ENCODE measurements at regions not wholly inside any gene's neighbourhood (a gene's known extent, or its start where the extent isn't known, plus 50 kb on each side); places are given as distances from the start of the nearest gene placed in this dataset.

DNA sequence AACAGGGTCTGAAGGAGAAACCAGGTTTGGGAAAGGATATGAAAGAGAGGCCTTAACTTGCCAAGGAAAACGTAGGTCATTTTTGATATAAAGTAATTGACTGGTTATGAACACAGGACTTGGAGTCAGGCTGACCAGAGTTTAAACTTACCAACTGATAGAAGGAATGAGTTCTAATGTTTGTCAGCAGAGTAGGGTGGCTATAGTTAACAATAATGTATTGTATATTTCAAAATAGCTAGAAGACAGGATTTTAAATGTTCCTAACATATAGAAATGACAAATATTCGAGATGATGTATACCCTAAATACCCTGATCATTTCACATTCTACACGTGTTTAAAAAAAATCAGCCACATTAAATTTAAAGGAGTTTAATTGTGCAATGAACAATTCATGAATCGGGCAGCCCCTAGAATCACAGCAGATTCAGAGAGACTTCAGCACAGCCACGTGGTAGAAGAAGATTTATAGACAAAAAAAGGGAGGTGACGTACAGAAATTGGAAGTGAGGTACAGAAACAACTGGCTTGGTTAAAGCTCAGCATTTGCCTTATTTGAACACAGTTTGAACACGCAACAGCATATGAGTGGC lies 52.5 kb upstream of the PLEKHG7 start:
- no peak for DNase-seq

DNA sequence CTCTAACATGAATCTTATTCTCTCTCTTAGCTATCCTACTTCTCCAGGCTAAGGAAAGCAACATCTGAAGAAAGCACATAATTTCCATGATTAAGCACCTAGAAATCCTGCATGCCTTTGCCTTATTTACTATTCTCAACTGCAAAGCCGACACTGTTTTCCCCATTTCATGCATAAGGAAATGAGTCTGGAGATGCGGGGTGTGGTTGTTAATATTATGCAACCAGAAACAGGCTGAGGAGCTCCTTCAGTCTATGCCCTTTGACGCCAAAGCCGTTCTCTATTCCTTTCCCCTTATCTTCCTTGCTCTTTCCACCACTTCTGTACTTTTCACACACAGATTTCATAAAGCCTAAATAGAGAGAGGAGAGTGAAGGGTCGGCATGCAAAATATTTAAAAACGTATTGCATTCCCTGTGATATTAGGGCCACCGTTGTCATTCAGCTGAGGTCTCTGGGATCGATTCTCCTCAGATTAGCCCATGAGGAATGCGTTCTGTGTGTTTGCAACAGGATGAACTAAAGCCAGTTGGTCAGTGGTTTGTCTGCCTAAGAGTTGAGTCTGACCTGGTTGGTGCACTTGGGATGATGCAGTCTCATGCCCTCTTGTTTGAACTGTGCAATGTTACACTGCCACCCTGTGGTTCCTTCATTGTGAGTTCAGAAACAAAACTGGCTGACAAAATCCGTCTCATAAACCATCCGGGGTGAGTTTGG lies 53.1 kb upstream of the PLEKHG7 start:
- peak; percentile 61 for DNase-seq

DNA sequence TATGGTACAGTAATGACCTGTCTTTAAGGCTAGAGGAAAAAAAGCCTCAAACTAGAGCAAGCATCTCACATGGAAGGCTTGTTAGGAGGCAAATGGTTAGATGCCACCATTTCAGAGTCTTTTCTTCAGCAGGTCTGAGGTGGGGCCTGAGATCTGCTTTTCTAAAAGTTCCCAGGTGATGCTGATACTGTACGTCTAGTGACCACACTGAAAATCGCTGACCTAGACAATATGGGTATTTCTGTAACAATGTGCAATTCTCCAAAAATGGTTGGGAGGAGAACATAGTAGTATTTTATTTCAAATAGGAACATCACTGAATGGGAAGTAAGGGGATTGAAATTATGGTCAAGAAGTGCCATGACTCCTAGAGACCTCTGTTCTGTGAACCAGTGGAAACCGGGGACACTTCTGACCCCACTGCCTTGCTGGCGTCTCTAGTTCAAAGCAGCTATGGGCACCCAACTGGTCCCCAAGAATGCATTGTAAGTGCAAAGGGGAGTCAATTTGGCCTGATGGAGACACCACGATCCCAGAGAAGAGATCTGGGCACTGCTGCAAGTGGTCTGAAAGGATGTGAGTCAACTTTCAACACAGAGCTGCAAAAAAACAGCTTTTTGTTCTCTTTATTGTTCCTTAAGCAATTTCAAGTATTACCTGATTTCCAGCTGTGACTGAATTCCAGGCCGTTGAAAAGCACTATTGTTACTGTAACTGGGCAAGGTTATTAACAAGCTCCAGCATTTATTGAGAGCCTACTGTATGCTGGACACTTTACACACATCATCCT lies 54.4 kb upstream of the PLEKHG7 start:
- DNase-seq, result no peak

- no peak for DNase-seq
Observed at GRCh38 chr12:92641291-92641690, 61.5 kb upstream of the PLEKHG7 start.

DNA sequence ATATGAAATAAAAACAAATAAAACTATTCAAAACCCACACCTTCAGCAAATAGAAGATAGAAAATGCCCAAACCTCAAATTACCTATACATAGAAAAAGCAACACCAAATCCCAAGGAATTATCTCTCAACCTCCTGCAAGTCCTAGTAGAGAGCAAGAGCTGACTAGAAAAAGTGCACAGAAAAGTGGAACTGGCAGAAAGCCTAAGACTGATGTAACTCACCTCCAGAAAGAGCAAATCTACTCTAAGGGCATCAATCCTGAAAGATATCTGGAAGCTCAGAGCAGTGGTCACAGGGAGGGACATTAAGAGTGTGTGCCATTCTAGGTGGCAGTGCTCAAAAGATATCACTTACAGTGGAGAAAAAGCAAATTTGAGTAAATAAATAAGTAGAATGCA lies 62.1 kb upstream of the PLEKHG7 start:
- no peak for DNase-seq

DNA sequence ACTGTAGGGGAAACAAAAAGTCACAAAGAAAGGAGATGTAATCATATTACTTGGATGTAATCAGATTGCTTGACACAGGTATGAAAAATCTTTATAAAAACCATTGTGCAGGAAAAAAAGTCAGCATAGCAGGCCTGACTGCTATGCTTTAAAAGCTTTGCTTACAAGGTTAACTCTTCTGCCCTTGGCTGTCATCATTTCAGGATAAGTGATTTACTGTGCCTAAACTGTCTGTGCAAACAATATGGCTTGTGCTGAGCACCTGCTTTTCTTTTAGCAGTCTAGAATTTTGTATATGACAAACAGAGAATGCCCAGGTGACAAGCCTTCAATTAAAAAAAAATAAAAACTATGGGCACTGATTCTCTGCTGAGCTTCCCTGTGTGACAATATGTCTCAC lies 63.8 kb upstream of the PLEKHG7 start:
- no peak for DNase-seq

DNA sequence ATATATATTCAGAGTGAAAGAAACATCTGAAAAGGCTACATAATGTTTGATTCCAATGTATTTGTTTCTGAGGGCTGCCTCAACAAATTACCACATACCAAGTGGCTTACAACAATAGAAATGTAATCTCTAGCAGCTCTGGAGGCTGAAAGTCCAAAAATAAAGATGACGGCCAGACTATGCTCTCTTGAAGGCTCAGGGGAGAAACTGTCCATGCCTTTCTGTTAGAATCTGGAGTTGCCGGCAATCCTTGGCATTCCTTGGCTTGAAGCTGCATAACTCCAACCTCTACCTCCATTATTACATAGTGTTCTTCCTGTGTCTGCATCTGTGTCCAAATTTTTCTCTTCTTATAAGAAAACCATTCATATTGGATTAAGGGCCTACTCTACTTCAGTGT lies 68.1 kb upstream of the PLEKHG7 start:
- DNase-seq, result no peak

DNA sequence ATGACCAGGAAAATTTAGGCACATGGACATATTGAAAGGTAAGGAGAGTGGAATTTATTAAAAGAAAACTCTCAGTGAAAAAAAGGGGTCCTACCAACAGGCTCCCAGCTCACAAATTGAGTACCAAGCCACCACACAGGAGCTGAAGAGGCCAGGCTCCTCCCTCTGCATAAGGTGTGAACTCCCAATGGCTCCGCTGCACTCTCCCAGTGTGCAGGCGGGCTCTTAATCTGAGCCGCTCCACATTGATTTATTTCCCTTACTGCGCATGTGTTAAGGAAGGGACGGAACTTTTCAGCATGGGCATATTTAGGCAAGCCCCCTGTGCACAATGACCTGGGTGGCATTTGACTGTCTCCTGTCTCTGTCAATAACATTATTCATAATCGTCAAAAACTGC lies 68.6 kb upstream of the PLEKHG7 start:
- DNase-seq, result no peak

DNA sequence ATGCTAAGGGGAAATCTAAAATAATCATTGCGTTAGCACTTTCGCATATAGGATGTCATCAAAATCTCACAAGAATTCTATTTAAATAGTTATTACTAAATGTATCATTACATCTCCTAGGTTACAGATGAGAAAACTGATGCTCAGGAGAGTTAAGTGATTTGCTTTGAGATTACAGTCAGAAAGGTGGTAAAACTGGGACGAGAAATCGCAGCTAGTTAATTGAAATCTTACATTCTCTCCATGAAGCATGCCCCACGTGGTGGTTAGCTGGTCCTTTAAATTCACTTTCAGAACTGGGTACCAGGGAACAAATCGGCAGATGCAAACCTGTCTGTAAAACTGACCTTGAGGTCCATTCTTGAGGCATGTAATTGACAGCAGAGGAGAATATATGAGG lies 71.8 kb upstream of the PLEKHG7 start:
- no peak for DNase-seq

GRCh38 chr12:92629349-92630065 lies 73.3 kb upstream of the PLEKHG7 start:
- no peak for DNase-seq

GRCh38 chr12:92628476-92628875 lies 74.3 kb upstream of the PLEKHG7 start:
- DNase-seq, result no peak

DNA sequence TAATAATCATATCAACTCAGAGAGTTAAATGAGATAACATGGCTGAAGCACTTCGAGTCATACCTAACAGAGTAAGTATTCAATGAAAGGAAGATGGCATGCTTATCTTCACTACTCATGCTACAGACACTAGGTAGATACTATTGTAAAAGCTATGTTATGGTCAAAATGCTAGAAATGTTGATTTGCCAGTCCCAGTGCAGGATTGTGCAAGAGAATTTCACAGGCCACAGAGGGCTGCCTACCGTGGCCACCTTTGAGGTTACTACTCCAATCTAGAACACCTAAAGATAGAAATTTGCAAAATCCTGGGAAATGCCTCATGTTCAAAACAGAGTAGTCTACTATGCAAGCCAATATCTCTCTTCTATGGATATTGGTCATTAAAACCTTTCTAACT lies 75.3 kb upstream of the PLEKHG7 start:
- no peak for DNase-seq

GRCh38 chr12:92625639-92626310 lies 77.0 kb upstream of the PLEKHG7 start:
- no peak for DNase-seq

- DNase-seq, result no peak
Observed at GRCh38 chr12:92624236-92624635, 78.6 kb upstream of the PLEKHG7 start.

- no peak for DNase-seq
Observed at GRCh38 chr12:92623386-92623785, 79.4 kb upstream of the PLEKHG7 start.

GRCh38 chr12:92621833-92622232 lies 81.0 kb upstream of the PLEKHG7 start:
- DNase-seq, result no peak

GRCh38 chr12:92621312-92621711 lies 81.5 kb upstream of the PLEKHG7 start:
- no peak for DNase-seq

GRCh38 chr12:92619730-92620684 lies 82.8 kb upstream of the PLEKHG7 start:
- DNase-seq, result no peak

GRCh38 chr12:92619026-92619425 lies 83.8 kb upstream of the PLEKHG7 start:
- DNase-seq, result no peak

DNA sequence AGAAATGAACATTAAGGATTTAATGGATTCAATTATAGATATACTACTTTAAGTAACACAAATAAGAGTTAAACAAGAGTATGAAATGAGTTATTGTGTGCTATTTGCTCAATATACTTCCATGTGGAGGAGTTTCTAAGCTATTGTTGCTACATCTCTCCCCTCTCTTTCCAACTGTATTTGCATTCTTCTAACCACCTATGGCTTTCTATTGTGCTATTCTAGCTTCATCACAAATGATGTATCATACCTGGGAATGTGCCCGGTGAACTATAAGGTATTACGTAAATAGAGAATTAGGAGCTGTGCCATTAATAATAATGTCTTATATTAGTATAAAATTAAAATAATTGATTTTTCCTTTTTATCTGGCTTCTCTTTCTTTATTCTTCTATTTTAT lies 87.1 kb upstream of the PLEKHG7 start:
- no peak for DNase-seq

DNA sequence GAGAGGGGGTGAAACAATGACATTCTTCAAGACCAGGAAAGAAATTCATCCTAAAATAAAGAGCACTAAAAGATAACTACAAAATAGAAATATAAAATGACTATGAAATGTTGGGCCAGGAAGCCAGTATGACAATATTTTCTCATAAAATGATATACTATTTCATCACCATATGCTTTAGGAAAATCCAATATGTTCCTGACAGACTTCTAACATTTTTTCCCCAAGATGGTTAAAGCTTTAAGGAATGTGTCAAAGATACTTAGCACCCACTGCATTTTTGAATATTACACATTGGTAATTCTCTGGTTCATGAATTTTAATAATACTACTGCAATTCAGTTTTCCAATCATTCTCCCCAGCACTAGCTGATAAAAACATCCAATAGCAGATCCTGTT lies 87.7 kb upstream of the PLEKHG7 start:
- DNase-seq, result no peak

DNA sequence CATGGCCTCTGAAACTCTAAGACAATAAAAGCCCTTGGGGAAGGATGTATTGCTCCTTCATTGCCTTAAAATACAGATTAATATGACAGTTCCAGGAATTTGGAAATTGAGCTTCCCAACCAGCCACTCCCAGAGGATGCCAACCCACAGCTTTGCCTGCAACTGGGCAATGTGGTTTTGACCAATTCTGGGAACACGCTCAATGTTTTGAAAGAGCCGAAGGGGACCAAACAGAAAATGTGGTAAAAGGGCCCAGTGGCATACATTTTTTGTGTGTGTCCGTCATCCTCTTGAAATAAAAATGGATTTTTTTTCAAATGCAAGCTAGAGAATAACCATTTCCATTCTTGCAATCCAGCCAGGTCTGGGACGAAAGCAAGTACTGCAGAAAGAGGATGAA lies 88.3 kb upstream of the PLEKHG7 start:
- no peak for DNase-seq

All from activated CD4-positive, alpha-beta T cell treated with anti-CD3 and anti-CD28 coated beads, Interleukin-2, amount 50 U/mL, for 16 hours (primary cell).